ENCODE measurements at regions not wholly inside any gene's neighbourhood (a gene's known extent, or its start where the extent isn't known, plus 50 kb on each side); places are given as distances from the start of the nearest gene placed in this dataset.

DNA sequence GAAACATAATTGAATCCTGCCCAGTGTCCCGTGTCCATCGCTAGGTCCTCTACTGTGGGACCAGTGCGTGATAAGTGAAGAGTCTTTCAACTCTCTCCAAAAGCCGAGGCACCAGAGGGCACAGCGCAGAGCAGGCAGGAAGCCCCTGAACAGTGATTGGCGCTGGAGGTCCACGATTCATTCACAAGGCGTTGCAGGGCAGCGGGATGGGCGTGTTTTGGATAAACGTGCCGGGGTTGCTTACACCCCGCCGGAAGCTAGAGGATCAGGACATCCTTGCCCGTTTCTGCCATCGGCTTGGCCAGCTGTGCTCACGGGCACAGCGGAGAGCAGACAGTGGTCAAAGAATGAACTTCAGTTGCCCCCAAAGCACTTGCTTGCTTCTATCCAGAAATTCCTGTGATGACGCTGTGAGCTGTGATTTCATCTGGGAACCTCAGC is 86.0 kb upstream of the PFKP start:
- no peak for DNase-seq
- peak overlapping the region; percentile 53 to 68; a peak in 3 of 4 replicates for H4K8ac ChIP-seq (ENCODE audit: low read depth in 2 of 2, low read length in 2 of 2)

More for the DNA sequence above, 86.0 kb upstream of the PFKP start:
- peak overlapping the region; percentile 71 for H2AK9ac ChIP-seq (replicated peaks; ENCODE audit: low read depth, low read length, poor library complexity)
- H3K9me3 ChIP-seq (ENCODE audit: control insufficient read depth, insufficient read depth, low read length): no peaks in the 10 kb centered on the region
- BruUV-seq (replicated peaks): no TSS peak
- H3K18ac ChIP-seq (ENCODE audit: low read depth, low read length): no peak overlapping the region
- peaks cover 10% of the 10 kb centered on the region for H3K9me1 ChIP-seq (ENCODE audit: insufficient read depth, low read length)
- peak overlapping the region; percentile 96 for H2BK20ac ChIP-seq (ENCODE audit: low read depth, low read length)
- peak overlapping the region; percentile 86 for H2AFZ ChIP-seq (replicated peaks; ENCODE audit: low read length, poor library complexity)
- dilution Hi-C loops (cut with HindIII; ENCODE audit: low sequenced_read_pairs, unreplicated experiment) (no loop called here), intact Hi-C loops (cut with micrococcal nuclease) (no loop called here), in situ Hi-C loops (cut with MboI; ENCODE audit: low sequenced_read_pairs) (no loop called here)
- H2BK120ac ChIP-seq (ENCODE audit: low read depth, low read length): peak overlapping the region; percentile 93
- 78% methylated on average over 14 of the region's 19 CpGs; no CpG with 5 or more reads in 1 of the 2 experiments for WGBS, 2 experiments (ENCODE audit: extremely low coverage in 2 of 2, insufficient read length in 1 of 2)
- H3K27me3 ChIP-seq (ENCODE audit: control insufficient read depth, insufficient read depth, low read length): no peaks in the 10 kb centered on the region
- no peak overlapping the region for H3K4me3 ChIP-seq (ENCODE audit: insufficient read depth, low read depth, low read length)
- peak overlapping the region; percentile 78 for H3K14ac ChIP-seq (replicated peaks; ENCODE audit: low read depth, low read length)
- H4K91ac ChIP-seq (ENCODE audit: insufficient read depth, low read depth, low read length): peak overlapping the region; percentile 56
- no peaks in the 10 kb centered on the region for H3K79me1 ChIP-seq (ENCODE audit: low read depth in 1 of 2, low read length in 2 of 2)
- H3K27ac ChIP-seq (ENCODE audit: insufficient read depth, low read length): peak overlapping the region; percentile 36; the same call in 1 of the 2 replicates
- H4K20me1 ChIP-seq (ENCODE audit: insufficient read depth, low read length): no peaks in the 10 kb centered on the region
- 0 out of 2 replicates have a peak overlapping the region, but pooled peaks have one; percentile 46 for H3K23ac ChIP-seq (ENCODE audit: low read depth, low read length)
- H2BK5ac ChIP-seq (ENCODE audit: low read depth, low read length, poor library complexity, severe bottlenecking): peak overlapping the region; percentile 68
- no peak overlapping the region for H3K4me2 ChIP-seq (ENCODE audit: low read depth, low read length)
- no peak overlapping the region for H3K9ac ChIP-seq (ENCODE audit: low read depth, low read length)
- peaks cover 10% of the 10 kb centered on the region for H3K4me1 ChIP-seq (ENCODE audit: control insufficient read depth, insufficient read depth, low read length)
- ChIA-PET CTCF (interaction anchor here (0.6 to 1.4 kb wide), 4 partner anchors 13 to 62 kb away, joined by 3 to 9 read pairs (median 5); no protein-coding TSS in a partner anchor), POLR2A (ENCODE audit: unreplicated experiment) (interaction anchor here (0.6 kb wide), 1 partner anchor 44 kb away, joined by 5 read pairs; no protein-coding TSS in a partner anchor)
- H2AK5ac ChIP-seq (ENCODE audit: low read depth, low read length): peak overlapping the region; percentile 62
- peak overlapping the region; percentile 45; the same call in 2 of the 3 replicates for H2BK15ac ChIP-seq (ENCODE audit: low read depth, low read length)
- peak overlapping the region; percentile 5; the same call in 1 of the 2 replicates for H3K56ac ChIP-seq (ENCODE audit: extremely low read depth, insufficient read depth, low read length)
- H4K5ac ChIP-seq (ENCODE audit: low read depth, low read length): no peak overlapping the region
- peak overlapping the region; percentile 92 for H3K4ac ChIP-seq (ENCODE audit: low read depth, low read length)
- ATAC-seq (ENCODE audit: low read depth): no peak
- H3K36me3 ChIP-seq (ENCODE audit: control insufficient read depth, insufficient read depth, low read length): no peaks in the 10 kb centered on the region
- TF ChIP-seq NFE2L2 (IDR thresholded peaks at IDR 0.05; ENCODE audit: low read depth, low read length) (no peak), MXI1 (IDR thresholded peaks at IDR 0.05; ENCODE audit: borderline replicate concordance, low read depth, low read length) (no peak), CHD1 (IDR thresholded peaks at IDR 0.05; ENCODE audit: low read depth, low read length) (no peak), MAFK (IDR thresholded peaks at IDR 0.05; ENCODE audit: low read depth, low read length) (no peak), RCOR1 (IDR thresholded peaks at IDR 0.05; ENCODE audit: insufficient replicate concordance, low read length) (no peak), RFX5 (IDR thresholded peaks at IDR 0.05; ENCODE audit: low read depth, low read length) (no peak), MAZ (IDR thresholded peaks at IDR 0.05; ENCODE audit: borderline replicate concordance, low read depth, low read length) (no peak), CEBPB (IDR thresholded peaks at IDR 0.05; ENCODE audit: low read depth, low read length) (no peak), SMC3 (IDR thresholded peaks at IDR 0.05; ENCODE audit: low read depth, low read length) (no peak), POLR2A (IDR thresholded peaks at IDR 0.05; ENCODE audit: low read depth, low read length) (no peak), BHLHE40 (IDR thresholded peaks at IDR 0.05; ENCODE audit: low read depth, low read length) (no peak; the same call in 1 of the 2 replicates), FOS (IDR thresholded peaks at IDR 0.05; ENCODE audit: low read depth, low read length) (no peak), RAD21 (IDR thresholded peaks at IDR 0.05; ENCODE audit: low read length) (no peak)
- TF ChIP-seq, protein P1, sequence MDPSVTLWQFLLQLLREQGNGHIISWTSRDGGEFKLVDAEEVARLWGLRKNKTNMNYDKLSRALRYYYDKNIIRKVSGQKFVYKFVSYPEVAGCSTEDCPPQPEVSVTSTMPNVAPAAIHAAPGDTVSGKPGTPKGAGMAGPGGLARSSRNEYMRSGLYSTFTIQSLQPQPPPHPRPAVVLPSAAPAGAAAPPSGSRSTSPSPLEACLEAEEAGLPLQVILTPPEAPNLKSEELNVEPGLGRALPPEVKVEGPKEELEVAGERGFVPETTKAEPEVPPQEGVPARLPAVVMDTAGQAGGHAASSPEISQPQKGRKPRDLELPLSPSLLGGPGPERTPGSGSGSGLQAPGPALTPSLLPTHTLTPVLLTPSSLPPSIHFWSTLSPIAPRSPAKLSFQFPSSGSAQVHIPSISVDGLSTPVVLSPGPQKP (IDR thresholded peaks at IDR 0.05; ENCODE audit: borderline replicate concordance, low read depth, low read length): no peak
- TF ChIP-seq, protein P2, sequence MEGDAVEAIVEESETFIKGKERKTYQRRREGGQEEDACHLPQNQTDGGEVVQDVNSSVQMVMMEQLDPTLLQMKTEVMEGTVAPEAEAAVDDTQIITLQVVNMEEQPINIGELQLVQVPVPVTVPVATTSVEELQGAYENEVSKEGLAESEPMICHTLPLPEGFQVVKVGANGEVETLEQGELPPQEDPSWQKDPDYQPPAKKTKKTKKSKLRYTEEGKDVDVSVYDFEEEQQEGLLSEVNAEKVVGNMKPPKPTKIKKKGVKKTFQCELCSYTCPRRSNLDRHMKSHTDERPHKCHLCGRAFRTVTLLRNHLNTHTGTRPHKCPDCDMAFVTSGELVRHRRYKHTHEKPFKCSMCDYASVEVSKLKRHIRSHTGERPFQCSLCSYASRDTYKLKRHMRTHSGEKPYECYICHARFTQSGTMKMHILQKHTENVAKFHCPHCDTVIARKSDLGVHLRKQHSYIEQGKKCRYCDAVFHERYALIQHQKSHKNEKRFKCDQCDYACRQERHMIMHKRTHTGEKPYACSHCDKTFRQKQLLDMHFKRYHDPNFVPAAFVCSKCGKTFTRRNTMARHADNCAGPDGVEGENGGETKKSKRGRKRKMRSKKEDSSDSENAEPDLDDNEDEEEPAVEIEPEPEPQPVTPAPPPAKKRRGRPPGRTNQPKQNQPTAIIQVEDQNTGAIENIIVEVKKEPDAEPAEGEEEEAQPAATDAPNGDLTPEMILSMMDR (conservative IDR thresholded peaks at IDR 0.05; ENCODE audit: low read depth, low read length): no peak
- TF ChIP-seq, protein P3, sequence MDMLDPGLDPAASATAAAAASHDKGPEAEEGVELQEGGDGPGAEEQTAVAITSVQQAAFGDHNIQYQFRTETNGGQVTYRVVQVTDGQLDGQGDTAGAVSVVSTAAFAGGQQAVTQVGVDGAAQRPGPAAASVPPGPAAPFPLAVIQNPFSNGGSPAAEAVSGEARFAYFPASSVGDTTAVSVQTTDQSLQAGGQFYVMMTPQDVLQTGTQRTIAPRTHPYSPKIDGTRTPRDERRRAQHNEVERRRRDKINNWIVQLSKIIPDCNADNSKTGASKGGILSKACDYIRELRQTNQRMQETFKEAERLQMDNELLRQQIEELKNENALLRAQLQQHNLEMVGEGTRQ (IDR thresholded peaks at IDR 0.05; ENCODE audit: low read depth, low read length): no peak
